ENCODE measurements at regions not wholly inside any gene's neighbourhood (a gene's known extent, or its start where the extent isn't known, plus 50 kb on each side); places are given as distances from the start of the nearest gene placed in this dataset.

DNA sequence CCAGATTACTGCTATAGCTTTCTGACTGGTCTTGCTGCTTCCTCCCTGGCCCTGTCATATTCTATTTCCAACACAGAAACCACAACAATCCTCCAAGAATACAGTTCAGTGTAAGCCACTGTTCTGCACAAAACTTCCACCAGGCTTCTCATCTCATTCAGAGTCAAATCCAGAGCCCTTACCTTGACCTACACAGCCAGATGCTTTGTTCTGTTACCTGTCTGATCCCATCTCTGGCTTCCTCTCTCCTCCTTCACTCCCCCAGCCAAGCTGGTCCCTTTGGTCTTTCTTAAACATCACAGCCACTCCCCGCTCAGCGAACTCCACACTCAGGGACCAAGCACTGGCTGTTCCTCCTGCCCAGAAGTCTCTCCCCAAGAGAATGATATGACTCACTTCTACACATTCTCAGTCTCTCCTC lies 84.8 kb upstream of the BMP2K start:
- no peaks in the 10 kb centered on the region for H3K36me3 ChIP-seq (ENCODE audit: control insufficient read depth in 5 of 5, insufficient read depth in 5 of 5, low read length in 5 of 5)
- no peak overlapping the region for H3K27ac ChIP-seq (ENCODE audit: low read depth, low read length)
- no peak overlapping the region for H3K4me3 ChIP-seq (ENCODE audit: low read depth in 1 of 5, low read length in 5 of 5)
- H3K27me3 ChIP-seq (ENCODE audit: control insufficient read depth in 5 of 5, insufficient read depth in 4 of 5, low read length in 5 of 5): no peaks in the 10 kb centered on the region
- peaks cover 0 to 21% (median 9%) of the 10 kb centered on the region in 5 donors for H3K4me1 ChIP-seq (ENCODE audit: control insufficient read depth in 5 of 5, insufficient read depth in 5 of 5, low read length in 5 of 5)
- no peaks in the 10 kb centered on the region for H3K9me3 ChIP-seq (ENCODE audit: control insufficient read depth in 5 of 5, low read length in 5 of 5)
- H3K9ac ChIP-seq (ENCODE audit: low read length in 5 of 5): no peak overlapping the region

DNA sequence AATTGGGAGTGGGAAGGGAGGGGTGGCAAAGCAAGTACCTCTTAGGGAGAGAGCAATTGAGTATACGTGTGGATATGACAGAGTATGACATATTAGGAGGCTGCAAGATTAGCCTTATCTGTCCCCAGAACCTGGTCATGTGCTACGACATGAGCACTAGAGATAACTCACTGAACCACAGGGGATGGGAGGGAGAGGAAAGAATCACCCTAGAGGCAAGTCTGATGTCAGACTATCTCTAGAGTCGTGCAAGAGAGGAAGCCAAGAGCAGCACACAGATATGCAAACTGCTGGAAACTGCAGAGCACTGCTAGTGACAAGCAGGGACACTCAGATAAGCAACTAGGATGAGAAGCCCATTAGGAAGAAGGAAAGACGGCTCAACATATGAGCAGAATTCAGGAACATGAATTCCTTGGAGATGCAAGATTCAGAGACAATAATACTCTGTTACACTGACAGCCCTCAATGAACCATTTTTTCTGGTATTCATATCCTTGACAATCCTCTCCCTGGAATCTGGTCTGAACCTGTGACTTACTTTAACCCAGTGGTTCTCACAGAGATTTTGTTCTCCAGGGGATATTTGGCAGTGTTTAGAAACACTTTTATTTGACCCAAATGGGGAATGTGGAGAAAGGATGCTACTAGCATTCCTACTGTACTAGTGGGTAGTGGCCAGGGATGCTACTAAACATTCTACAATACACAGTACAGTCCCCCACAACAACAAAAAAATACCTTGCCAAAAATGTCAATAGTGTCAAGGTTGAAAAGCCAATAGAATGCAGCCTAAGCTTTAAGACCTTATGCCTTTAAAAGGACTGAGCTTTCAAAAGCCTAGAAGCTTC lies 84.0 kb upstream of the BMP2K start:
- no peak overlapping the region for H3K9ac ChIP-seq (ENCODE audit: low read length in 5 of 5)
- H3K4me1 ChIP-seq (ENCODE audit: control insufficient read depth in 5 of 5, insufficient read depth in 5 of 5, low read length in 5 of 5): peaks cover 0 to 21% (median 9%) of the 10 kb centered on the region in 5 donors
- no peaks in the 10 kb centered on the region for H3K9me3 ChIP-seq (ENCODE audit: control insufficient read depth in 5 of 5, low read length in 5 of 5)
- no peaks in the 10 kb centered on the region for H3K27me3 ChIP-seq (ENCODE audit: control insufficient read depth in 5 of 5, insufficient read depth in 4 of 5, low read length in 5 of 5)
- H3K36me3 ChIP-seq (ENCODE audit: control insufficient read depth in 5 of 5, insufficient read depth in 5 of 5, low read length in 5 of 5): no peaks in the 10 kb centered on the region
- no peak overlapping the region for H3K27ac ChIP-seq (ENCODE audit: low read depth, low read length)
- H3K4me3 ChIP-seq (ENCODE audit: low read depth in 1 of 5, low read length in 5 of 5): no peak overlapping the region

DNA sequence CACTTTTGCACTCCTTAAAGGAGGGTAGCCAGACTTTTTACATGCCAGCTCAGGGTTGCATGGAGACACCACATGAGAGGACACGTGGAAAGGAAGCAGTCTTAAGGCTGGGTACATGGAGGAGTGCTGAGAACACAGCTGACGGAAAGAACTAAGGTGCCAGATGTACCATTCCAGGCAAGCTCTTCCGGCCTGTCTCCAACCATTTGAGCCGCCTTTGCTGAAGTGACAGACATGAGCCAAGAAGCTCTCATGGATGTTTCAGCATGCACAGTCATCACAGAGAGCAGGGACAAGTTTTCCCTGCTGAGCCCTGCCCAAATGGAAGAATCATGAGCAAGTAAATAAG lies 83.4 kb upstream of the BMP2K start:
- Histone ChIP-seq H3K27me3 (ENCODE audit: control insufficient read depth in 5 of 5, insufficient read depth in 4 of 5, low read length in 5 of 5) (no peaks in the 10 kb centered on the region), H3K27ac (ENCODE audit: low read depth, low read length) (no peak overlapping the region), H3K4me3 (ENCODE audit: low read depth in 1 of 5, low read length in 5 of 5) (no peak overlapping the region), H3K9me3 (ENCODE audit: control insufficient read depth in 5 of 5, low read length in 5 of 5) (no peaks in the 10 kb centered on the region), H3K36me3 (ENCODE audit: control insufficient read depth in 5 of 5, insufficient read depth in 5 of 5, low read length in 5 of 5) (no peaks in the 10 kb centered on the region), H3K9ac (ENCODE audit: low read length in 5 of 5) (no peak overlapping the region), H3K4me1 (ENCODE audit: control insufficient read depth in 5 of 5, insufficient read depth in 5 of 5, low read length in 5 of 5) (peaks cover 0 to 21% (median 9%) of the 10 kb centered on the region in 5 donors)

DNA sequence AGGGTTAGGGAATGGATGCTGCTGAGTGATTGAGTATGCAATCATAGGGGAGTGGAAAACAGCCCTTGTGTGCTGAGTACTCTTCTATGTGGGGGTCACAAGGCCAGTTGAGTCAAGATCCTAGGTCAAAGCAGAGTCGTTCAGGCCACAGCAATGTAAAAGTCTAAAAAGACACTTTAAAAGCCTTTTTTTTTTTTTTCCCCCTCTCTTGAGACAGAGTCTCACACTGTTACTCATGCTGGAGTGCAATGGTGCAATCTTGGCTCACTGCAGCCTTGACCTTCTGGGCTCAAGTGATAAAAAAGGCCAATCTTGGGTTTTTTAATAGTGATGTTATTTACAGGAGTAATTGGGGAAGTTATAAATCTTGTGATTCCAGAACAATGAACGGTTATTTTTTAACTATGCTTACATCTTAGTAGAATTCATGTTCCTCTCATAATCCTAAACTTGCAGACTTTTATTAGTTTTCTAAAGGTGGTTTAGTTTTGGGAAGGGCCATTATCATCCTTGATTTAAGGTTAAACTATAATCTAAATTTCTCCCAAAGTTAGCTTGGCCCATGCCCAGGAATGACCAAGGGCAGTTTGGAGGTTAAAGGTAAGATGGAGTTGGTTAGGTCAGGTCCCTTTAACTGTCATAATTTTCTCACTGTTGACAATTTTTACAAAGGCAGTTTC lies 82.2 kb upstream of the BMP2K start:
- Histone ChIP-seq H3K4me1 (ENCODE audit: control insufficient read depth in 5 of 5, insufficient read depth in 5 of 5, low read length in 5 of 5) (peaks cover 0 to 21% (median 9%) of the 10 kb centered on the region in 5 donors), H3K9ac (ENCODE audit: low read length in 5 of 5) (no peak overlapping the region), H3K27ac (ENCODE audit: low read depth, low read length) (no peak overlapping the region), H3K27me3 (ENCODE audit: control insufficient read depth in 5 of 5, insufficient read depth in 4 of 5, low read length in 5 of 5) (no peaks in the 10 kb centered on the region), H3K4me3 (ENCODE audit: low read depth in 1 of 5, low read length in 5 of 5) (no peak overlapping the region), H3K9me3 (ENCODE audit: control insufficient read depth in 5 of 5, low read length in 5 of 5) (no peaks in the 10 kb centered on the region), H3K36me3 (ENCODE audit: control insufficient read depth in 5 of 5, insufficient read depth in 5 of 5, low read length in 5 of 5) (no peaks in the 10 kb centered on the region)

DNA sequence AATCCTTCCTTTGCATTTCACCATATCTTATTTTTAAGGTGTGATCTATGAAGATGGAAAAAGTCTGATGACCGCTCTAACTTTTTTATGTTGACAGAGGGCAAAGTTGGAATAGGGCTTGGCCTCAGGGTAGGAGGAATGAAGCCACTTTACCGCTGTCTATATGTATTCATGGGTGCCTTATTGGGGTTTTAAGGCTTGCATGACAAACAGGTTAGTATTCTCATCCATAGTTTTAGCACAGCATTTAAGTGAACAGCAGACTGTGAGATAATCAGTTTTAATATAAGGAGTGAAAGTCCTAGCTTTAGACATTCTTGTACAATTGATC lies 81.7 kb upstream of the BMP2K start:
- Histone ChIP-seq H3K4me1 (ENCODE audit: control insufficient read depth in 5 of 5, insufficient read depth in 5 of 5, low read length in 5 of 5) (peaks cover 0 to 21% (median 9%) of the 10 kb centered on the region in 5 donors), H3K36me3 (ENCODE audit: control insufficient read depth in 5 of 5, insufficient read depth in 5 of 5, low read length in 5 of 5) (no peaks in the 10 kb centered on the region), H3K27me3 (ENCODE audit: control insufficient read depth in 5 of 5, insufficient read depth in 4 of 5, low read length in 5 of 5) (no peaks in the 10 kb centered on the region)

DNA sequence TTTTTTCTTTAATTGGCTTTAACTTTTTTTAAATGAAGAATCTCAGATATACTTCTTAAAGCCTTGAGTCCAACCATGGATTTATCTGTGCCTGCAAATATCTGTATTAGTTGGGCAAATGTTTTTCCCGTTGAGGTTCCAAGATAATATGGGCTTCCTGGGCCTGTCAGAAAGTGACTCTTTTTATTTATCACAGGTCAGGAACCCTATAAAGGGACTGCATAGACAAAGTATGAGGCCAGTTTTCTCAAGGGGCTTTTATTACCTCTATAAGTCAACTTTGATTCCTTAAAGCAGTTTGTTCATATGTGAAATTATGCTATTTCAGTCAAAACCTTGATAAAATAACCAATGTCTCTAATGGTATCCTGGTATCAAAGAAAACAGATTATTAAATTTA lies 80.2 kb upstream of the BMP2K start:
- Histone ChIP-seq H3K9ac (ENCODE audit: low read length in 5 of 5) (no peak overlapping the region), H3K9me3 (ENCODE audit: control insufficient read depth in 5 of 5, low read length in 5 of 5) (no peaks in the 10 kb centered on the region), H3K4me3 (ENCODE audit: low read depth in 1 of 5, low read length in 5 of 5) (no peak overlapping the region), H3K36me3 (ENCODE audit: control insufficient read depth in 5 of 5, insufficient read depth in 5 of 5, low read length in 5 of 5) (no peaks in the 10 kb centered on the region), H3K27ac (ENCODE audit: low read depth, low read length) (no peak overlapping the region), H3K27me3 (ENCODE audit: control insufficient read depth in 5 of 5, insufficient read depth in 4 of 5, low read length in 5 of 5) (no peaks in the 10 kb centered on the region), H3K4me1 (ENCODE audit: control insufficient read depth in 5 of 5, insufficient read depth in 5 of 5, low read length in 5 of 5) (peaks cover 0 to 21% (median 9%) of the 10 kb centered on the region in 5 donors)

More for the DNA sequence above, 81.7 kb upstream of the BMP2K start:
- no peak overlapping the region for H3K27ac ChIP-seq (ENCODE audit: low read depth, low read length)
- no peak overlapping the region for H3K4me3 ChIP-seq (ENCODE audit: low read depth in 1 of 5, low read length in 5 of 5)
- H3K9ac ChIP-seq (ENCODE audit: low read length in 5 of 5): no peak overlapping the region
- no peaks in the 10 kb centered on the region for H3K9me3 ChIP-seq (ENCODE audit: control insufficient read depth in 5 of 5, low read length in 5 of 5)

DNA sequence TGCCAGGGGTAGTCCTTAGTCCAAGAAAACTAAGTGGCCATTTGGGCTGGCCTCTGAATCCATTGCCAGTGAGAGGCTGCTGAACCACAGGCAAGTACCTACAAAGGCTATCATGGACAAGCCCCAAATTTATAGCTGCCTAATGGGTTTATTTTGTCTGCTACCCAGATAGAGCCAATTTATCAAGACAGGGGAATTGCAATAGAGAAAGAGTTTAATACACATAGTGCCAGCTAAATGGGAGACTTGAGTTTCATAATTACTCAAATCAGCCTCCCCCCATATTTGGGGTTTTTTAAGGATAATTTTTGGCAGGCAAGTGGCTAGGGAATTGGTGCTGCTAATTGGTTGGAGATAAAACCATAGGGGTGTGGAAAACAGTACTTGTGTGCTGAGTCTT lies 73.1 kb upstream of the BMP2K start:
- Histone ChIP-seq H3K9ac (ENCODE audit: low read length in 5 of 5) (no peak overlapping the region), H3K27ac (ENCODE audit: low read depth, low read length) (no peak overlapping the region), H3K27me3 (ENCODE audit: control insufficient read depth in 5 of 5, insufficient read depth in 4 of 5, low read length in 5 of 5) (no peaks in the 10 kb centered on the region), H3K9me3 (ENCODE audit: control insufficient read depth in 5 of 5, low read length in 5 of 5) (peaks cover 0 to 15% (median 11%) of the 10 kb centered on the region in 5 donors), H3K4me1 (ENCODE audit: control insufficient read depth in 5 of 5, insufficient read depth in 5 of 5, low read length in 5 of 5) (peaks cover 0 to 3% (median 0%) of the 10 kb centered on the region in 5 donors), H3K36me3 (ENCODE audit: control insufficient read depth in 5 of 5, insufficient read depth in 5 of 5, low read length in 5 of 5) (no peaks in the 10 kb centered on the region), H3K4me3 (ENCODE audit: low read depth in 1 of 5, low read length in 5 of 5) (no peak overlapping the region)

DNA sequence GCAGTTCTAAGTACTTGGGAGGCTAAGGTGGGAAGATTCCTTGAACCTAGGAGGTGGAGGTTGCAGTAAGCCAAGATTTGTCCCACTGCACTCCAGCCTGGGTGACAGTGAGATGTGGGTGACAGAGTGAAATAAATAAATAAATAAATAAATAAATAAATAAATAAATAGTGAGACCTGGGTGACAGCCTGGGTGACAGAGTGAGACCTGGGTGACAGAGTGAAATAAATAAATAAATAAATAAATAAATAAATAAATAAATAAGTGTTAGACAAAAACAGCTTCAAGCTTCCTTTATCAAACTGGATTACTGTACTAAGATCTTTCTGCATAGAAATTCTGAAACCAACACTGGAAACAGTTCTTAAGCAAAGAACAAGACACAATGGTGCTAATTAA lies 71.8 kb upstream of the BMP2K start:
- Histone ChIP-seq H3K9me3 (ENCODE audit: control insufficient read depth in 5 of 5, low read length in 5 of 5) (peaks cover 0 to 15% (median 11%) of the 10 kb centered on the region in 5 donors), H3K27me3 (ENCODE audit: control insufficient read depth in 5 of 5, insufficient read depth in 4 of 5, low read length in 5 of 5) (no peaks in the 10 kb centered on the region), H3K36me3 (ENCODE audit: control insufficient read depth in 5 of 5, insufficient read depth in 5 of 5, low read length in 5 of 5) (no peaks in the 10 kb centered on the region), H3K27ac (ENCODE audit: low read depth, low read length) (no peak overlapping the region), H3K9ac (ENCODE audit: low read length in 5 of 5) (no peak overlapping the region), H3K4me3 (ENCODE audit: low read depth in 1 of 5, low read length in 5 of 5) (no peak overlapping the region), H3K4me1 (ENCODE audit: control insufficient read depth in 5 of 5, insufficient read depth in 5 of 5, low read length in 5 of 5) (peaks cover 0 to 3% (median 0%) of the 10 kb centered on the region in 5 donors)

DNA sequence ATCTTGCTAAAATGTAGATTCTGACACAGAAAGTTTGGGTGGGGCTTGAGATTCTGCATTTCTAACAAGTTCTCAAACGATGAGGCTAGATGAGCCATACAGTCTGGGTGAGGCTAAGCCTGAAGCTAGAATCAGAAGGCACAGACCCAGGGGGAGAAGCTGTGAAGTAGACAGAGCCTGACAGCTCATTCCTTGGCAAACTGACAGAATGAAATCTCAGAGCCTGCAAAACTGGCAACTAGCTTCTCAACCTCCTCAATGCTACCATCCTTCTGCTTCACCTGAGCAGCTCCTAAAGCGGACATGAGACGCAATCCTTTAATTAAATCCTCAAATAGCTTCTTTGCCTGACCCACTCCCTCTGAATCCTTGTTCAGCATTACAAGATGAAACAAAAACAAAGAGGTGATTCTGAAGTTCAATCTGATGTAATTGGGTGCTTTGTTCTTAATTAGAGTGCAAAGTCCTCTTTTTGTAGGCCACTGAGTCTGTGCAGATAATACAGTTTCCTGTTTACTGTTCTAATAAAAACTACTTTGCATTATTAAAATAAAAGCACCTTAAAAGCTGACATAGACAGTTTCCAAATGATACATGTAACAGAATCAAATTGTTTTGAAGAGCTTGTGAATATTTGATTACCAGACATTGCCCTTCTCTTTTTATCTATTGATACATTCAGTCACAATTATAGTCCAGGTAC lies 71.0 kb upstream of the BMP2K start:
- H3K27ac ChIP-seq (ENCODE audit: low read depth, low read length): no peak overlapping the region
- H3K9ac ChIP-seq (ENCODE audit: low read length in 5 of 5): no peak overlapping the region
- no peak overlapping the region for H3K4me3 ChIP-seq (ENCODE audit: low read depth in 1 of 5, low read length in 5 of 5)

DNA sequence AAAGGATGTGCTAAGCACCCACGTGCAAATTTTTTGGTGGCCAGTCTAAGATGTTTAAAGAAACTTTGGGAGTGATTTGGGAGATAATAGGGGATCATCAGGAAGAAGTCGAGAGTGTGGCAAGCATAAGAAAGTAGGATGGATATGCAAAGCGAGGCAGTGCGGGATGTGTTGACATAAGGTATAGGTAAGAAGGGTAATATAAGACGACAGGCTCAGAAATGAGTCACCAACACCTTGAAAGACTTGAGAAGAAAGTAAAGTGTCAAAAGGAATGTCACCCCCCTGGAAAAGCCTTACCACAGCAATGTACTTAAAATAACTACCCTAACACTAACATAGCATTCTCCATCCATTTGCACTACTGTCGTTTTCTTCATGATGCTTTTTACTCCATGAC lies 69.8 kb upstream of the BMP2K start:
- no peak overlapping the region for H3K4me3 ChIP-seq (ENCODE audit: low read depth in 1 of 5, low read length in 5 of 5)
- no peaks in the 10 kb centered on the region for H3K36me3 ChIP-seq (ENCODE audit: control insufficient read depth in 5 of 5, insufficient read depth in 5 of 5, low read length in 5 of 5)
- H3K9me3 ChIP-seq (ENCODE audit: control insufficient read depth in 5 of 5, low read length in 5 of 5): peaks cover 0 to 15% (median 11%) of the 10 kb centered on the region in 5 donors
- peaks cover 0 to 3% (median 0%) of the 10 kb centered on the region in 5 donors for H3K4me1 ChIP-seq (ENCODE audit: control insufficient read depth in 5 of 5, insufficient read depth in 5 of 5, low read length in 5 of 5)
- no peak overlapping the region for H3K9ac ChIP-seq (ENCODE audit: low read length in 5 of 5)
- no peak overlapping the region for H3K27ac ChIP-seq (ENCODE audit: low read depth, low read length)
- H3K27me3 ChIP-seq (ENCODE audit: control insufficient read depth in 5 of 5, insufficient read depth in 4 of 5, low read length in 5 of 5): no peaks in the 10 kb centered on the region

More for the DNA sequence above, 71.0 kb upstream of the BMP2K start:
- no peaks in the 10 kb centered on the region for H3K36me3 ChIP-seq (ENCODE audit: control insufficient read depth in 5 of 5, insufficient read depth in 5 of 5, low read length in 5 of 5)
- H3K9me3 ChIP-seq (ENCODE audit: control insufficient read depth in 5 of 5, low read length in 5 of 5): peaks cover 0 to 15% (median 11%) of the 10 kb centered on the region in 5 donors
- peaks cover 0 to 3% (median 0%) of the 10 kb centered on the region in 5 donors for H3K4me1 ChIP-seq (ENCODE audit: control insufficient read depth in 5 of 5, insufficient read depth in 5 of 5, low read length in 5 of 5)
- no peaks in the 10 kb centered on the region for H3K27me3 ChIP-seq (ENCODE audit: control insufficient read depth in 5 of 5, insufficient read depth in 4 of 5, low read length in 5 of 5)
